Right atrium auricular region (tissue), 2 donors: ENCODE measurements at regions not wholly inside any gene's neighbourhood (a gene's known extent, or its start where the extent isn't known, plus 50 kb on each side); places are given as distances from the start of the nearest gene placed in this dataset.
A peak's percentile ranks its signal among the peaks of the same experiment; 100 is the strongest.

ENCODE experiments used
- DNase-seq: peaks from one replicate; pipeline ENCODE4 v3.0.0-alpha.2; 2019; ENCODE audit warnings: low spot score
- H3K27ac ChIP-seq, 2 donors: fragments of 200-600 bp; sonication (generic); 1 replicate in 1 of 2; 2 replicates in 1 of 2; pipeline ENCODE4 v1.5.1; 2016 to 2019
- H3K27me3 ChIP-seq, 2 donors: fragments of 200-600 bp; sonication (generic); one replicate each; pipeline versions ENCODE4 v1.5.1 to v1.6.0; 2017 to 2019
- H3K36me3 ChIP-seq: fragments of 200-600 bp; sonication (generic); one replicate; pipeline ENCODE4 v1.5.1; 2016
- H3K4me1 ChIP-seq, 2 donors: fragments of 200-600 bp; sonication (generic); one replicate each; pipeline versions ENCODE4 v1.5.1 to v1.6.0; 2017 to 2019
- H3K4me3 ChIP-seq, 2 donors: fragments of 200-600 bp; sonication (generic); 1 replicate in 1 of 2; 2 replicates in 1 of 2; pipeline ENCODE4 v1.5.1; 2017 to 2019; ENCODE audit warnings: mild to moderate bottlenecking in 1 of 2, moderate library complexity in 1 of 2
- H3K9me3 ChIP-seq, 2 donors: fragments of 200-600 bp; sonication (generic); one replicate each; pipeline ENCODE4 v1.5.1; 2019
- TF ChIP-seq, protein P1 (sequence below), 2 donors: fragments of 200-600 bp; sonication (generic); IDR thresholded peaks; one replicate each; pipeline ENCODE4 v1.5.1; 2019; ENCODE audit warnings: antibody characterized with exemption in 2 of 2

- Histone ChIP-seq H3K9me3 (no peaks in the 10 kb centered on the region), H3K4me3 (no peak overlapping the region), H3K36me3 (no peaks in the 10 kb centered on the region), H3K27me3 (no peaks in the 10 kb centered on the region), H3K4me1 (peaks cover 0 to 8% of the 10 kb centered on the region in 2 donors), H3K27ac (peak overlapping the region in 1 of 2 donors; percentile 6)
- TF ChIP-seq, protein P1, sequence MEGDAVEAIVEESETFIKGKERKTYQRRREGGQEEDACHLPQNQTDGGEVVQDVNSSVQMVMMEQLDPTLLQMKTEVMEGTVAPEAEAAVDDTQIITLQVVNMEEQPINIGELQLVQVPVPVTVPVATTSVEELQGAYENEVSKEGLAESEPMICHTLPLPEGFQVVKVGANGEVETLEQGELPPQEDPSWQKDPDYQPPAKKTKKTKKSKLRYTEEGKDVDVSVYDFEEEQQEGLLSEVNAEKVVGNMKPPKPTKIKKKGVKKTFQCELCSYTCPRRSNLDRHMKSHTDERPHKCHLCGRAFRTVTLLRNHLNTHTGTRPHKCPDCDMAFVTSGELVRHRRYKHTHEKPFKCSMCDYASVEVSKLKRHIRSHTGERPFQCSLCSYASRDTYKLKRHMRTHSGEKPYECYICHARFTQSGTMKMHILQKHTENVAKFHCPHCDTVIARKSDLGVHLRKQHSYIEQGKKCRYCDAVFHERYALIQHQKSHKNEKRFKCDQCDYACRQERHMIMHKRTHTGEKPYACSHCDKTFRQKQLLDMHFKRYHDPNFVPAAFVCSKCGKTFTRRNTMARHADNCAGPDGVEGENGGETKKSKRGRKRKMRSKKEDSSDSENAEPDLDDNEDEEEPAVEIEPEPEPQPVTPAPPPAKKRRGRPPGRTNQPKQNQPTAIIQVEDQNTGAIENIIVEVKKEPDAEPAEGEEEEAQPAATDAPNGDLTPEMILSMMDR (IDR thresholded peaks at IDR 0.05) = no peak
- no peak for DNase-seq
These were observed 183.2 kb upstream of the GPR12 start for GRCh38 chr13:26943748-26944147.

DNA sequence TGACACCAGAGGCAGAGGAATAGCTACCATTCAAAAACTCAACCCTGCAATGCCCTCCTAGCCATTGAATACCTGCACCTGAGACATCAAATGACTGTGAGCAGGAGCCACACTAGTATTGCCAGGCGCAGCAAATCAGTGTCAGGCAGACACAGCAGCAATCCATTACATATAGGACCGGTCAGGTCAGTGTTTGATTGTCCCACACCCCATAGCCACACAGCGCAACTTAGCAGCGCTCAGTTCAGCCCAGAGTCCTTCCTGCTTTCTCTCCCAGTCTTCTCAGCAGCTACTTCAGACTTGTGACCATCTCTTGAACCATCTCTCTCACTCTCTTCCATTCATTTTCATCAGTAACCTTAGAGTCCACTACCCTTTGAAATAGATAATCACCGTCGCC is 181.6 kb upstream of the GPR12 start:
- H3K9me3 ChIP-seq = no peaks in the 10 kb centered on the region
- no peak overlapping the region for H3K27ac ChIP-seq
- TF ChIP-seq, protein P1 (IDR thresholded peaks at IDR 0.05) = no peak
- no peak overlapping the region for H3K4me3 ChIP-seq
- no peaks in the 10 kb centered on the region for H3K36me3 ChIP-seq
- H3K4me1 ChIP-seq = peaks cover 0 to 8% of the 10 kb centered on the region in 2 donors
- H3K27me3 ChIP-seq = no peaks in the 10 kb centered on the region
- no peak for DNase-seq

DNA sequence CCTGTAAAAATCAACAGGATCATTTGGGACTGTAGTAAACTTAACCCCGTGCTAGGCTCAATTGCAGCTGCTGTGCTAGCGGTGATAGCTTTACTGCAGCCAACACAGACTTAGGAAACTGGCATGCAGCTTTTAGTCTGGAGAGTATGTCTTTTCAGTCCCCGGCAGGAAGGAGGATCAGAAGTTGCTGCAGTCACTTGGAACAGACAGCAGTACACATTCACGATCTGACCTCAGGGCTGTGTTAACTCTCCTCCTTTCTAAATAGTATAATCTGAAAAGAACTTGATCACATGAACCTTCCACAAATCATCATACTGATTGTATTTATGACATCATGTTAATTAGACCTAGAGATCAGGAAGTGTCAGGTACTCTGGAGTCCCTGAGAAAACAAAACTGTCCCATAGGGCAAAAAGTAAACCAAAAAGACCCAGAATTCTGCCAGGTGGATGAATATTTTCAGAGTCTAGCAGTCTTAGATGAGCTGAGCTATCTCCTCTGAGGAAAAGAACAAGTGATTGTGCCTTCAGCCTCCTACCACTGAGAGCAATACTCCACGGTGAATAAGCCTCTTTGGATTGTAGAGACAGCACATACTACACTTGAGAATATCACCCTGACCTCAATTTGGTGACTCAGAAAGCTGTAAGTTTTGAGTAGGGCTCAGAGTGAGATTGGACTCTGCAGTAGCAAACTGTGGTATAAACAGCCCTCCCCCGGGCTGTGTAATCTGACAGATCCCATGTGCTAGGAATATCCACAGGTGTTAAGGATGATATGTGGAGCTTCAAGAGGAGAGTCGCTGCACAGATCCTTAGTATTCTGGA is 181.0 kb upstream of the GPR12 start:
- peaks cover 0 to 8% of the 10 kb centered on the region in 2 donors for H3K4me1 ChIP-seq

GRCh38 chr13:26934096-26934495 is 173.5 kb upstream of the GPR12 start:
- H3K36me3 ChIP-seq = no peaks in the 10 kb centered on the region
- no peak for DNase-seq
- no peaks in the 10 kb centered on the region for H3K9me3 ChIP-seq
- TF ChIP-seq, protein P1 (IDR thresholded peaks at IDR 0.05) = no peak
- no peaks in the 10 kb centered on the region for H3K27me3 ChIP-seq
- H3K4me3 ChIP-seq = no peak overlapping the region
- H3K4me1 ChIP-seq = no peaks in the 10 kb centered on the region
- no peak overlapping the region for H3K27ac ChIP-seq

More for the DNA sequence above, 181.0 kb upstream of the GPR12 start:
- no peaks in the 10 kb centered on the region for H3K36me3 ChIP-seq
- H3K27me3 ChIP-seq = no peaks in the 10 kb centered on the region
- H3K4me3 ChIP-seq = no peak overlapping the region
- H3K9me3 ChIP-seq = no peaks in the 10 kb centered on the region
- no peak overlapping the region for H3K27ac ChIP-seq
- TF ChIP-seq, protein P1 (IDR thresholded peaks at IDR 0.05) = no peak
- DNase-seq = no peak

- Histone ChIP-seq H3K9me3 (no peaks in the 10 kb centered on the region), H3K27me3 (no peaks in the 10 kb centered on the region), H3K27ac (no peak overlapping the region), H3K4me1 (no peaks in the 10 kb centered on the region), H3K4me3 (no peak overlapping the region), H3K36me3 (no peaks in the 10 kb centered on the region)
- TF ChIP-seq, protein P1 (IDR thresholded peaks at IDR 0.05) = no peak
- no peak for DNase-seq
These were observed 171.9 kb upstream of the GPR12 start for GRCh38 chr13:26932465-26932864.
